ENCODE measurements at regions not wholly inside any gene's neighbourhood (a gene's known extent, or its start where the extent isn't known, plus 50 kb on each side); places are given as distances from the start of the nearest gene placed in this dataset.

DNA sequence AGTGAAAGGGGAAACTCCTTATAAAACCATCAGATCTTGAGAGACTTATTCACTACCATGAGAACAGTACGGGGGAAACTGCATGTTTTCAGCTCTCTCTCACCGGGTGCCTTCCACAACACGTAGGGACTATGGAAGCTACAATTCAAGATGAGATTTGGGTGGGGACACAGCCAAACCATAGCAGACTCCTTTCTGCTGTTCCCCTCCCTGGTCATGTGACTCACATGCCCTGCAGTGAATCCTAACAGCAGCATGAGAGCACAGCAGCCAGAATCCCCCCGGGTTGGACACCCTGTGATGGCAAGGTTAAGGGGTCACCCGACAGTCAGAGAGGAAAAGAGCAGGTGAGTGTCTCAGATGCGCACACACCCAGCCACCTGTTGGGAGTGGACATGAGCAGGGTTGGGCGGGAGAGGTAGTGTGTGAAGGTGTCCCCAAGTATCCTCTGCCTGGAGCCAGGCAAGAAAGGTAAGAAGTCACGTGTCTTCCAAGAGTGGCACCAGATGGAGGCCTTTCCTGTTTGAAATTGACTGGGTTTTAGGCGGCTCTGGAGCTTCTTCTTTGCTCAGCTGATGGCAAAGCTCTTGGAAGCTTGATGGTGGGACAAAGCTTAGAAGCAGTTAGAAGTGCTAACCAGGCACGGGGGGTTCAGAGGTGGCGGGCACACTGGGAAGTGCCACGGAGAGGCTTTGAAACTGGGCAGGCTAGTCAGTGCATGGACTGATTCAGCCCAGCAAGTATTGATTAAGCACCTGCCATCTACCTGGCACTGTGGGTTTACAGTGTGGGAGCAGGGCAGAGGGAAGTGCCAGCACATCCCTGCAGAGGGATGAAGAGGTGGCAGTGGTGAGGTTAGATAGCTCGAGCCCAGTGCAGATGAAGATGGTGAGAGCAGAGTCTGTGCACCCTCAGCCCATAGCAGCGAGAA, 68.7 kb downstream of the RHOB start:
- Mint-ChIP-seq H3K36me3 (ENCODE audit: low read depth) (no peaks in the 10 kb centered on the region), H3K4me1 (peaks cover 4% of the 10 kb centered on the region), H3K4me3 (no peak overlapping the region), H3K9me3 (peaks cover 3% of the 10 kb centered on the region), H3K27me3 (peaks cover 2% of the 10 kb centered on the region), H3K27ac (no peak overlapping the region)
- no peak for DNase-seq
- ChIA-PET POLR2A (no interaction called here), CTCF (interaction anchor here (1.6 kb wide), 1 partner anchor 10 kb away, joined by 4 read pairs; no protein-coding TSS in a partner anchor)

DNA sequence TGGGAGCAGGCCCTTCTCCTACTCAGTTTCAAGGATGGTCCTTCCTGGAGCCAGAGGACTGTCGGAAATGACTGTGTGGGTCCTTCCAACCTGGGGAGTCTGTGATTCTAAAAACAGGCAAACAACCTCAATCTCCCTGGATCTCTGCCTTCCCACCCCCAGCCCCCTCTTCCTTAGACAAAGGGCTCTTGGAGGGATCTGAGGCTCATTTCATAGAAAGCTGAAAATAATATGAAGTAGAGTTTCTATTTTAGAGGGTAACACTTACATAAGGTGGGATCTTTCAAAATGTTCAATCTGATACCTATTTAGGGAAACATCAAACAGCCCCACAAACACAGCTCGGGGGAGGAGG, 69.4 kb downstream of the RHOB start:
- H3K9me3 Mint-ChIP-seq: peaks cover 3% of the 10 kb centered on the region
- no peak overlapping the region for H3K4me3 Mint-ChIP-seq
- H3K36me3 Mint-ChIP-seq (ENCODE audit: low read depth): no peaks in the 10 kb centered on the region
- no peak overlapping the region for H3K27ac Mint-ChIP-seq
- H3K27me3 Mint-ChIP-seq: peaks cover 2% of the 10 kb centered on the region
- POLR2A ChIA-PET: no interaction called here
- no peak for DNase-seq
- H3K4me1 Mint-ChIP-seq: peaks cover 4% of the 10 kb centered on the region
- CTCF ChIA-PET: interaction anchor here (1.6 kb wide), 1 partner anchor 10 kb away, joined by 4 read pairs; no protein-coding TSS in a partner anchor

DNA sequence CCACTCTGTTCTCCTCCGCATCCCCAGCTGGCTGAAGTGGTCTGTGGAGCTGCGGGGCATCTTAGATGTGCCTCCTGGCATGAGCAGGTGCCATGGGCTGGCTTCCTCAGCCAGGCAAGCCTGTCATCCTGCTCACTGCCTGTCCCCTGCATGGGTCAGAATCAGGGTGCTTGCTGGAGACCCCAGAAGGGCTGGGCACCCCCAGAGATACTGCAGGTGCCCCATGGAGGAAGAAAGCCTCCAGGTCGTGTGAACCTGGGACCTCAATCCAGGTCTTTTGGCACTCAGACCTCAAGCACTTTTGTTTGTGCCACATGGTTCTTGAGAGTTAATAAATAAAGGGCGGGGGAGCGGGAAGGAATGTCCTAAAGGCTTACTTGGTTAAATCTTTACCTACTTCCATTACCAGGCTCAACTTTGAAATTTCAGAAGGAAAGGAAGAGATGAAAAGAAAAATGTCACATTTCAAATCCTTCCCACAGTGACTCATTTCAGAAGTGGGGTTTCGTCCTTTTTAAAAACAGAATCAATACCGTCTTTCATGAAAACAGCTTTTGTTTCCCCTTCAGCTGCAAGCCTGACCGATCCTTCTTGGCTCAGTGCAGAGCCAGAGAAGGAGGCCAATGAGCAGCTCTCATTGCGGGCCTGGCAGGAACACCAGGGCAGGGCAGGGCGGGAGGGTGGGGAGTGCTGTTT, 69.9 kb downstream of the RHOB start:
- ChIA-PET POLR2A (no interaction called here), CTCF (interaction anchor here (1.6 kb wide), 1 partner anchor 11 kb away, joined by 4 read pairs; no protein-coding TSS in a partner anchor)
- H3K4me3 Mint-ChIP-seq: no peak overlapping the region
- H3K36me3 Mint-ChIP-seq (ENCODE audit: low read depth): no peaks in the 10 kb centered on the region
- H3K9me3 Mint-ChIP-seq: peaks cover 3% of the 10 kb centered on the region
- H3K27ac Mint-ChIP-seq: no peak overlapping the region
- peaks cover 4% of the 10 kb centered on the region for H3K4me1 Mint-ChIP-seq
- H3K27me3 Mint-ChIP-seq: peaks cover 4% of the 10 kb centered on the region
- no peak for DNase-seq

DNA sequence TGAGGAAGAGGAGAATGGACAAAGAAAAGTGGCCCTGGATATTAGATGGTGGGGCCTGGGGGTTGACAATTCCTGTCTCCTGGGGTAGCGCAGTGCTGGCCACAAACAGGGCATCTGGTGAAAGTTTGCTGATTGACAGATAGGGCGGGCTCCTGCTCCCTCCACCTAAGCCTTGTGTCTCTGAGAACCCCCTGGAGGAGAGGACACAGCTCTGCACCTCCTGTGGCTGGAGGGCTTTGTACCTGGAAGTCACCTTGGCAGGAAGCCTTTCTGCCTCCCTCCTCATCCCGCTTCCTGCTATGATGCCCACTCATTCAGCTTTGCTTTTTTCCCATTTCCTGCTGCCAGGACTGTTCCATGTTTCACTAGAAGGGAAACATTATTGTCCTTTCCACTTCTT, 72.4 kb downstream of the RHOB start:
- DNase-seq: no peak
- no peak overlapping the region for H3K4me3 Mint-ChIP-seq
- no peaks in the 10 kb centered on the region for H3K36me3 Mint-ChIP-seq (ENCODE audit: low read depth)
- H3K9me3 Mint-ChIP-seq: peaks cover 3% of the 10 kb centered on the region
- H3K27me3 Mint-ChIP-seq: peaks cover 4% of the 10 kb centered on the region
- ChIA-PET CTCF (no interaction called here), POLR2A (no interaction called here)
- H3K4me1 Mint-ChIP-seq: peaks cover 4% of the 10 kb centered on the region
- no peak overlapping the region for H3K27ac Mint-ChIP-seq

DNA sequence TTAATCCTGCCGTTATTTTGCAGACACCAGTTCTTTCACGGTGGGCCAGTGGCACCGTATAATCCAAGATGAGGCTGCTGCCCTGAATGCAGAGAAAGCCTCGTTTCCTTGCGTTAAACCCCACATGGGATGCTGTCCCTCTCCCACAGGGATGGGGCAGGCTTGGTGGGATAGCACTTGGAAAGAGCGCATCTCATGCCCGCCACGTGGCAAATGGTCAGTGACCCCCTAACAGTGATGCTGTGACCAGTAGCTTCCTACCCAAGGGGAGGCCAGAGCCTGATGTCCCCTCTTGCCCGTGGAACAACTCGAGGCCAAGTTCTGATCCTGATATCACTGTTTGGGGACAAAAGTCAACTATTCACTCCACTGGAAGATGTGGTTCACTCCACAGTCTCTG, 73.3 kb downstream of the RHOB start:
- H3K27me3 Mint-ChIP-seq: peaks cover 4% of the 10 kb centered on the region
- H3K9me3 Mint-ChIP-seq: peaks cover under 1% of the 10 kb centered on the region
- ChIA-PET POLR2A (no interaction called here), CTCF (no interaction called here)
- H3K27ac Mint-ChIP-seq: no peak overlapping the region
- H3K36me3 Mint-ChIP-seq (ENCODE audit: low read depth): no peaks in the 10 kb centered on the region
- peaks cover 4% of the 10 kb centered on the region for H3K4me1 Mint-ChIP-seq
- DNase-seq: no peak
- H3K4me3 Mint-ChIP-seq: no peak overlapping the region

DNA sequence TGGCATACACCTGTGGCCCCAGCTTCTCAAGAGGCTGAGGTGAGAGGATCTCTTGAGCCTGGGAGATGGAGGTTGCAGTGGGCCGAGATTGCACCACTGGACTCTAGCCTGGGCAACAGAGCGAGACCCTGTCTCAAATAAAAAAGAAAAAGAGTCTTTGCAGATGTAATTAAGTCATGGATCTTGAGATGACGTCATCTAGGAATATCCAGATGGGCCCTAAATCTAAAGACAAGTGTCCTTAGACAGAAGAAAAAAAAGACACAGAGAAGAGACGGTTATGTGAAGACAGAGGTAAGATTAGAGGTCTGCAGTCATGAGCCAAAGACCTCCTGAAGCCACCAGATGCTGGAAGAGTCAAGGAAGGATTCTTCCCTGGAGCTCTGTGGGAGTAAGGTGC, 74.3 kb downstream of the RHOB start:
- Mint-ChIP-seq H3K36me3 (ENCODE audit: low read depth) (no peaks in the 10 kb centered on the region), H3K27ac (no peak overlapping the region), H3K4me3 (no peak overlapping the region), H3K4me1 (peaks cover 4% of the 10 kb centered on the region), H3K9me3 (no peaks in the 10 kb centered on the region), H3K27me3 (peaks cover 4% of the 10 kb centered on the region)
- ChIA-PET CTCF (no interaction called here), POLR2A (no interaction called here)
- no peak for DNase-seq

DNA sequence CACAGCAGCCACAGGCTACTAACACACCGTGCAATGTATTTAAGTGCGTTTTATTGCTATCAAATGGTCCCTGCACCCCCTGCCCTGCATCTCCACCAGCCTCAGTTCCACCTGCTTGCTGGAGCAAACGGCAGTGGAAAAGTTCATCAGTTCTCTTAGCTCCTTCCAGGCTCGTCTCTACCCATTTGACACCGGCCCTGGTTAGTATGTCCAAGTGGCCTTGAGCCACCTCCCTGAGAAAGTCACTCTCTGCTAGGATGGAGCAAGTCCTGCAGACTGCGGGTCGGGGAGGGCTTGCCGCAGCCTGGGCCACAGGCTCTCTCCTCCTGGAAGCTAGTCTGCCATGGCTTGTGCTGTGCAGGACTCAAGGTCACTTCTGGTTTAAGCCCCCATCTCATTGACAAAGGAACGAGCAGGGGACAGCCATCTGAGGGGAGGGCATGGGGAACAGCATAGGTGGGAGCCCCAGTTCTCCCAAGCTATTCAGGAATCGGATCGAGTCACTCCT, 74.9 kb downstream of the RHOB start:
- no peak for DNase-seq
- ChIA-PET CTCF (no interaction called here), POLR2A (no interaction called here)
- H3K36me3 Mint-ChIP-seq (ENCODE audit: low read depth): no peaks in the 10 kb centered on the region
- H3K9me3 Mint-ChIP-seq: no peaks in the 10 kb centered on the region
- no peak overlapping the region for H3K27ac Mint-ChIP-seq
- H3K4me1 Mint-ChIP-seq: peaks cover 2% of the 10 kb centered on the region
- no peak overlapping the region for H3K4me3 Mint-ChIP-seq
- H3K27me3 Mint-ChIP-seq: peaks cover 4% of the 10 kb centered on the region

DNA sequence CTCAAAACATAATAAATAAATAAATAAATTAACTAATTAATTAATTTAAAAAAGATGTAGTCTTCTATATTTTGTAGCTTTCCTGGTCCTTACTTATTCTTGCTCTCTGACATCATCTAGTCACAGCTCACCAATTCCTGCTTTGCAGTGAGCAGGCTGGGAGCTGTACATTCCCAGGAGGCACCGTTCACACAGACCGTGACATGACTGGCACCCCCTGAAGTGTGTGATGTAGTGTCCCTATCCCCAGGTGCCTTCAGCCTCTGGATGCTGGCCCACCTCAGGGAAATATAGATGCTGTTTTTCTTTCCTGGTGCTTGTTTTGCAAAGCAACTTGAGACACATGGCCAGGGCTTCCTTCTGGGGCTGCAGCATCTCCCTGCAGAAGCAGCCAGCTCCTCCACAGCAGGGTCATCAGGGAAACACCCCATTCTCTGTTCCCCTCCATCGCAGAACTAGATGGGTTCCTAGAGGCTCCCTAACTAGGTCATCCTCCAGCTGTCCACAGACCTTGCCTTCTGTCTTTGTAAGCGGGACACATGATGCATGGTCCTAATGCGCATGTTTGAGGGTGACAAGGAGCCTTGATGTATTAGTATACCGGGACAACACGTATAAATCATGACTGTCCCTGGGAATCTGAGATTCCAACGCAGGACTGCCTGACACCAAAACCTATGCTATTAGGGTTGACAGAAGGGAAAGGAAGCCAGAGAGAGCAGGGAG, 76.4 kb downstream of the RHOB start:
- no peak overlapping the region for H3K27ac Mint-ChIP-seq
- no peaks in the 10 kb centered on the region for H3K9me3 Mint-ChIP-seq
- peaks cover 4% of the 10 kb centered on the region for H3K27me3 Mint-ChIP-seq
- no peaks in the 10 kb centered on the region for H3K4me1 Mint-ChIP-seq
- CTCF ChIA-PET: no interaction called here
- H3K36me3 Mint-ChIP-seq (ENCODE audit: low read depth): no peaks in the 10 kb centered on the region
- POLR2A ChIA-PET: no interaction called here
- DNase-seq: no peak
- no peak overlapping the region for H3K4me3 Mint-ChIP-seq

DNA sequence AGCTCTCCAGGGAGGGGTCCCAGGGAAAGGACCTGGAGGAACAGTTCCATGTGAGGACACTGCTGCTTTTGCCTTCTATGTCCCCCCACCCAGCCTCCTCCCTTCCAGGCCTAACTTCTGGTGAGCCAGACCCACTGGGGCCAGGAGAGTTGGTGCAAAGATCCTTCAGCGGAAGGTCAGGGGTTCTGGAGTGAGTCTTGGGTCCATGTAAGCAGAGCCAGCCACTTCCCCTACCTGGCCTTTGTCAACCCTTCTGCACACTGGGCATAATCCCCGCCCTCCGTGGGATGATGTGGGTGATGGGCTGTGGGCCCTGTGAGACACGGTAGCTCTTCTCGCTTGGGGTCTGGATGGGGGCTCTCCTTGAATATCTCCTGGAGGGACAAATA, 76.9 kb downstream of the RHOB start:
- Mint-ChIP-seq H3K27me3 (peaks cover 4% of the 10 kb centered on the region), H3K4me3 (no peak overlapping the region)

DNA sequence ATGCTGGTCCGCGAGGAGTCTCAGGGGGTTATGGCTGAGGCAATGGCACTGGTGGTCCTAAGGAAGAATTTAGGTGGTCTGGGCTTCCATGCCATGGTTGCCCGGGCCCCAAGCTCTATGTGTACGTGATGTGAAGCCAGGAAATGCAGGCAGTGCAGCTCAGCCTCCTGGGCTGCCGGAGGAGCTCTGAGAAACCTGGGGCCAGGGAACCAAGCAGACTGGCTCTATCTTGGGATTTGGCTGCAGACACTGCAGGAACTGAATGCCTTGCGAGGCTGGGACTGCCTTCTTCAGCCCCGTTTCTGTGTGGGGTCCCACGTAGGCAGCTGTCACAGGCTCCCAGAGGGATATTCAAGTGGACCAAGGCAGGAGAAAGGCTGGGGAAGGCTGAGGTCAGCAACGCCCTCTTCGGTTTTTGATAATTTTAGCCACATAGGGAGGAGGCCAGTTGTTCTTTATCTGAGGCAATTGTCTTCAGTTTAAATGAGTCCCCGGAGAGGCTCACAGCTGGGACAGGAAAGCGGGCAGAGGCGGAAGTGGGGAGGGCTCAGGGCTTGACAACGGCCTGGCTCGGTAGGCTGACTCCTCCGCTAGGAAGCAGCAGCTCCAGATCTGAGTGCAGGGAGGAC, 77.7 kb downstream of the RHOB start:
- ChIA-PET CTCF (no interaction called here), POLR2A (no interaction called here)
- Mint-ChIP-seq H3K27me3 (peaks cover 4% of the 10 kb centered on the region), H3K36me3 (ENCODE audit: low read depth) (no peaks in the 10 kb centered on the region), H3K27ac (no peak overlapping the region), H3K9me3 (no peaks in the 10 kb centered on the region), H3K4me1 (no peaks in the 10 kb centered on the region), H3K4me3 (no peak overlapping the region)
- DNase-seq: no peak

More for the DNA sequence above, 76.9 kb downstream of the RHOB start:
- Mint-ChIP-seq H3K36me3 (ENCODE audit: low read depth) (no peaks in the 10 kb centered on the region), H3K27ac (no peak overlapping the region), H3K9me3 (no peaks in the 10 kb centered on the region), H3K4me1 (no peaks in the 10 kb centered on the region)
- no peak for DNase-seq
- ChIA-PET CTCF (no interaction called here), POLR2A (no interaction called here)

DNA sequence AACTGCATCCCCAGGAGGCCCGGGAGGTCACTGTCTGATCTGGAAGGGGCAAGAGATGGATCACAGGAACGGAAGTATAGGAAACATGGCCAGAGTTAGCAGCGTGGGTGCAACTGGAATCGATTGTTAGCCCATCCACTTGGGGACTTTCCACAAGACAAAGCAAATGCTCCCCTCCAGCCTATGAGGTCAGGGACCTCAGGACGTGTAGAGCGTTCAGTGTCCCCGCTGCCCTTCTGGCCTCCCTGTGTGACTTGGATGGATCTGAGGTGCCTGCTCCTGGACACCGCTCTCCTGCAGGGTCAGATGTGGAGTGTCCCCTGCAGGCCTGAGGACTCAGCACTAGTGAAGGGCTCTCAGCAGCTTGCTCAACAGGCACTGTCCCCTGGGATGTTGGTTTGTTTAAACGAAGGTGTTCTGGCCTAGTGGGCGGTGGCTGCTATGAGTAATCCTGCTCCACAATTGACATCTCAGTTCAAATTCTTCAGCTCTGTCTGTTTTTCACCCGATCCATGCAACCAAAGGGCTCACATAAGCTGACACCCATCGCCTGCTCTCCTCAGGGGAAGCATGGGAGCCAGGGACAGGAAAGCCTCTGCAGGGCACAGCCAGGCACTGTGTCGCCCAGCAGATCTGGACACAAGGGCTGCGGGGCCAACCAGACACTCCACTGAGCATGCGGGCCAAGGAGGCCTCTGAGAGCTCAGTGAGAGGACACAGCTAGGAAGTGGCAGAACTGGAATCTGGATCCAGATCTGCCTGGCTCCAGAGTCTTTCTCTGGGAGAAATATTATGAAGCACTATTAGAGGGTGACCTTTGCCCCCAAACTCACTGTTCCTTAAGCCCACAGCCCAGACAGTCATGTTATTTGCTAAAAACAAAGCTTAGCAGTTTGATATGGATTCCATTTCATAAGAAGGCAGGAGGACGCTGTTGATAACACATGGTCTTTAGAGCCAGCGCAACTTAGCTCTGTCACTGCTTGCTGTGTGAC, 78.5 kb downstream of the RHOB start:
- H3K9me3 Mint-ChIP-seq: no peaks in the 10 kb centered on the region
- H3K27me3 Mint-ChIP-seq: peaks cover 4% of the 10 kb centered on the region
- no peaks in the 10 kb centered on the region for H3K4me1 Mint-ChIP-seq
- DNase-seq: no peak
- no peaks in the 10 kb centered on the region for H3K36me3 Mint-ChIP-seq (ENCODE audit: low read depth)
- no peak overlapping the region for H3K27ac Mint-ChIP-seq
- POLR2A ChIA-PET: no interaction called here
- no peak overlapping the region for H3K4me3 Mint-ChIP-seq
- CTCF ChIA-PET: interaction anchor here (0.6 kb wide), 1 partner anchor 31 kb away, joined by 3 read pairs; no protein-coding TSS in a partner anchor

DNA sequence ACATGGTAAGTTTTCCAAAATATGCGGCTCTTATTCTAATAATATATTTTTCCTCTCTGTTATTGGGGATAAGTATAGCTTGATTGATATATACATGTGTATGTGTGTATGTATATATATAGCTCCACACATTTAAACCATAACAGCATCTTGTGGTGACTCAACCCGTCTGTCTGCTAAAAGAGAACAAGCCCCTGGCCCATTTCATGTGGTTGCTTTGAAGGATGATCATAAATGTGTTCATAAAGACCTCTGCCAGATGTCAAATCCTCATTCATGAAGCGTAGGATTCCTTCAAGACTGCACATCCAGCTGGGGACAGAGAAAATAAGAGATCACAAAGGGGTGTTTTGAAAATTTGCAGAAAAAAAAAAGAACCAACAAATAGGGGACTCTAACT, 79.3 kb downstream of the RHOB start:
- ChIA-PET POLR2A (no interaction called here), CTCF (interaction anchor here (0.6 kb wide), 1 partner anchor 32 kb away, joined by 3 read pairs; no protein-coding TSS in a partner anchor)
- H3K4me3 Mint-ChIP-seq: no peak overlapping the region
- DNase-seq: no peak
- no peaks in the 10 kb centered on the region for H3K4me1 Mint-ChIP-seq
- H3K27ac Mint-ChIP-seq: no peak overlapping the region
- no peaks in the 10 kb centered on the region for H3K9me3 Mint-ChIP-seq
- H3K27me3 Mint-ChIP-seq: peaks cover 4% of the 10 kb centered on the region
- H3K36me3 Mint-ChIP-seq (ENCODE audit: low read depth): no peaks in the 10 kb centered on the region

Data from activated CD4-positive, alpha-beta T cell treated with anti-CD3 and anti-CD28 coated beads, Interleukin-2, amount 10 ng/mL, durations not matched to agents 7 days and 5 days (primary cell).